Astrocyte (in vitro differentiated cells and primary cell): ENCODE measurements at regions not wholly inside any gene's neighbourhood (a gene's known extent, or its start where the extent isn't known, plus 50 kb on each side); places are given as distances from the start of the nearest gene placed in this dataset.

ENCODE experiments used
- CTCF ChIP-seq: IDR thresholded peaks from 2 replicates; pipeline ENCODE4 v1.5.1; 2011; ENCODE audit warnings: low read depth, mild to moderate bottlenecking, inconsistent platforms, low read length, moderate library complexity; ENCODE audit not compliant: insufficient read depth
- EZH2 ChIP-seq: IDR thresholded peaks from 2 replicates; pipeline ENCODE4 v1.6.1; 2012; ENCODE audit warnings: mild to moderate bottlenecking, low read length, inconsistent platforms; ENCODE audit not compliant: insufficient read depth

- TF ChIP-seq CTCF (no peak), EZH2 (no peak)
These were observed 72.0 kb upstream of the RAB6C start for GRCh38 chr2:129907256-129907998.
